ENCODE measurements at regions not wholly inside any gene's neighbourhood (a gene's known extent, or its start where the extent isn't known, plus 50 kb on each side); places are given as distances from the start of the nearest gene placed in this dataset.

- TF ChIP-seq CTCF (conservative IDR thresholded peaks at IDR 0.05 in 1 of 2, IDR thresholded peaks at IDR 0.05 in 1 of 2; ENCODE audit: low read depth in 1 of 2, low read length in 2 of 2) (no peak), EZH2 (IDR thresholded peaks at IDR 0.05; ENCODE audit: low read length, missing control alignments) (no peak)
Measured at GRCh38 chr6:86581833-86582232, 355.5 kb upstream of the HTR1E start.

Measured in fibroblast of lung (primary cell).